GM12878 (cell line): ENCODE measurements at regions not wholly inside any gene's neighbourhood (a gene's known extent, or its start where the extent isn't known, plus 50 kb on each side); places are given as distances from the start of the nearest gene placed in this dataset.

Source experiments
- ATAC-seq: fragments of 200-7000 bp; cut with Tn5 transposase; 3 replicates; pipeline ENCODE4 v1.9.1; 2020; ENCODE audit warnings: mild to moderate bottlenecking, moderate library complexity
- BruUV-seq: library from RNA; stranded (reverse); fragments of 400-500 nt; replicated peaks from 2 replicates; lab custom pipeline; 2021; lab: Mats Ljungman, UMichigan
- CTCF ChIA-PET: fragments of 300-600 bp; sonication (Branson Sonifier 250); formaldehyde crosslinking; extraction: SDS; loops from one replicate; lab custom pipeline; 2021; ENCODE audit warnings: inconsistent platforms; lab: Yijun Ruan, JAX
- POLR2A ChIA-PET: fragments of 350-600 bp; formaldehyde crosslinking; extraction: SDS; loops from one replicate; lab custom pipeline; 2021; ENCODE audit warnings: inconsistent platforms; lab: Charles Lee
- RAD21 ChIA-PET: fragments of 300-600 bp; sonication (Branson Sonifier 250); formaldehyde crosslinking; loops from one replicate; lab custom pipeline; 2023; ENCODE audit warnings: antibody characterized with exemption; ENCODE audit not compliant: unreplicated experiment; lab: Charles Lee
- SMC1A ChIA-PET: fragments of 300-600 bp; sonication (Branson Sonifier 250); formaldehyde crosslinking; loops from one replicate; lab custom pipeline; 2023; ENCODE audit not compliant: unreplicated experiment, uncharacterized antibody; lab: Charles Lee
- DNase-seq: peaks from one replicate; pipeline ENCODE4 v3.0.0-alpha.2; 2011; ENCODE audit warnings: low read depth, low spot score
- FAIRE-seq: peaks from 3 replicates; lab custom pipeline; 2011; peaks lifted over from hg19 to GRCh38; lab: Jason Lieb, UNC
- H2AFZ ChIP-seq: 2 replicates; pipeline ENCODE4 v1.6.0; 2011; ENCODE audit warnings: low read depth, low read length, control low read depth; ENCODE audit not compliant: control insufficient read depth
- H3K27ac ChIP-seq: 2 replicates; pipeline ENCODE4 v1.5.1; 2011; ENCODE audit warnings: control low read depth; ENCODE audit not compliant: control insufficient read depth, insufficient read depth
- H3K27me3 ChIP-seq, 2 experiments: replicated peaks in 1 of 2; 2 replicates each; pipeline versions ENCODE4 v1.6.0 to v1.6.1; 2011; ENCODE audit warnings: low read length in 1 of 2; ENCODE audit not compliant: control insufficient read depth in 2 of 2, insufficient read depth in 2 of 2
- H3K36me3 ChIP-seq, 2 experiments: 2 replicates each; pipeline ENCODE4 v1.5.1; 2011; ENCODE audit warnings: low read length in 1 of 2; ENCODE audit not compliant: control insufficient read depth in 2 of 2, insufficient read depth in 2 of 2
- H3K4me1 ChIP-seq: 2 replicates; pipeline ENCODE4 v1.6.1; 2011; ENCODE audit warnings: mild to moderate bottlenecking, low read length, moderate library complexity, mixed read lengths; ENCODE audit not compliant: control insufficient read depth, insufficient read depth
- H3K4me2 ChIP-seq: 2 replicates; pipeline ENCODE4 v1.6.0; 2011; ENCODE audit warnings: control low read depth; ENCODE audit not compliant: control insufficient read depth, insufficient read depth
- H3K4me3 ChIP-seq: fragments of 200-600 bp; sonication (generic); 2 replicates; pipeline ENCODE4 v1.5.1; 2016
- H3K79me2 ChIP-seq: 2 replicates; pipeline ENCODE4 v1.6.0; 2011; ENCODE audit warnings: low read length; ENCODE audit not compliant: control insufficient read depth, insufficient read depth
- H3K9ac ChIP-seq: 2 replicates; pipeline ENCODE4 v1.8.0; 2011; ENCODE audit warnings: low read length, control low read depth, mixed read lengths; ENCODE audit not compliant: control insufficient read depth, insufficient read depth
- H3K9me3 ChIP-seq: replicated peaks from 3 replicates; pipeline ENCODE4 v1.5.1; 2011; ENCODE audit warnings: mild to moderate bottlenecking, low read length; ENCODE audit not compliant: control insufficient read depth, insufficient read depth
- H4K20me1 ChIP-seq: 2 replicates; pipeline ENCODE4 v1.6.0; 2011; ENCODE audit not compliant: control insufficient read depth, insufficient read depth
- ASH2L ChIP-seq: fragments of 300-600, 200-600 bp; sonication (generic); IDR thresholded peaks from 2 replicates; pipeline ENCODE4 v1.6.1; 2017; ENCODE audit warnings: low read depth, mild to moderate bottlenecking, borderline replicate concordance
- CHD2 ChIP-seq: IDR thresholded peaks from 2 replicates; pipeline ENCODE4 v1.6.1; 2011; ENCODE audit warnings: low read depth, low read length, improper control_type of control experiment, borderline replicate concordance
- E2F4 ChIP-seq: IDR thresholded peaks from 2 replicates; pipeline ENCODE4 v1.6.1; 2012; ENCODE audit warnings: low read depth, low read length, improper control_type of control experiment
- EZH2 ChIP-seq: IDR thresholded peaks from 2 replicates; pipeline ENCODE4 v1.6.1; 2012; ENCODE audit warnings: low read depth, mild to moderate bottlenecking, control low read depth, inconsistent platforms, low read length, borderline replicate concordance; ENCODE audit not compliant: control insufficient read depth
- MXI1 ChIP-seq: fragments of 150-350 bp; IDR thresholded peaks from 2 replicates; pipeline ENCODE4 v1.6.1; 2011; ENCODE audit warnings: low read depth, mild to moderate bottlenecking, inconsistent platforms, low read length, improper control_type of control experiment
- NR2C2 ChIP-seq: IDR thresholded peaks from 2 replicates; pipeline ENCODE4 v1.6.1; 2011; ENCODE audit warnings: borderline replicate concordance, low read depth; ENCODE audit not compliant: control insufficient read depth, insufficient read length
- PAX8 ChIP-seq: fragments of 450-650 bp; IDR thresholded peaks from 2 replicates; pipeline ENCODE4 v1.6.1; 2017; ENCODE audit warnings: mild to moderate bottlenecking, moderate library complexity
- RB1 ChIP-seq: fragments of 450-650 bp; formaldehyde crosslinking; IDR thresholded peaks from 2 replicates; pipeline ENCODE4 v1.6.1; 2017; ENCODE audit warnings: mild to moderate bottlenecking, borderline replicate concordance
- RELB ChIP-seq: fragments of 450-650 bp; IDR thresholded peaks from 2 replicates; pipeline ENCODE4 v1.6.1; 2017; ENCODE audit warnings: low read depth, mild to moderate bottlenecking, moderate library complexity
- REST ChIP-seq: IDR thresholded peaks from 2 replicates; pipeline ENCODE4 v1.6.1; 2012; ENCODE audit warnings: mild to moderate bottlenecking, low read depth, low read length
- SUPT20H ChIP-seq: IDR thresholded peaks from 2 replicates; pipeline ENCODE4 v1.6.1; 2011; ENCODE audit warnings: low read depth, mild to moderate bottlenecking, low read length, moderate library complexity, borderline replicate concordance; ENCODE audit not compliant: control insufficient read depth
- TCF3 ChIP-seq: IDR thresholded peaks from 2 replicates; pipeline ENCODE4 v1.6.1; 2012; ENCODE audit warnings: low read depth, mild to moderate bottlenecking, low read length, borderline replicate concordance; ENCODE audit not compliant: insufficient read depth
- ZNF592 ChIP-seq: fragments of 450-650 bp; IDR thresholded peaks from 2 replicates; pipeline ENCODE4 v1.6.1; 2017; ENCODE audit warnings: mild to moderate bottlenecking, moderate library complexity
- whole genome bisulfite sequencing: methylation state at CpG from one replicate; pipeline ENCODE4 v1.1.6; 2016; ENCODE audit warnings: low lambda C conversion rate; ENCODE audit not compliant: insufficient replicate concordance, insufficient coverage; ENCODE audit errors: missing lambda C conversion rate; 5-methylcytosine and 5-hydroxymethylcytosine counted together
- in situ Hi-C: fragments of 300-500 bp; cut with MboI; formaldehyde crosslinking; loops from 9 replicates; pipeline ENCODE4 v1.14.3; 2018; ENCODE audit warnings: mixed read lengths
- intact Hi-C: fragments of 100-400 bp; cut with micrococcal nuclease; formaldehyde crosslinking; loops from one replicate; pipeline ENCODE4 v1.14.2; 2022; ENCODE audit not compliant: unreplicated experiment

GRCh38 chr2:221111739-221112138, 460.4 kb downstream of the EPHA4 start:
- Histone ChIP-seq H3K4me1 (no peaks in the 10 kb centered on the region), H3K4me2 (no peak overlapping the region), H3K79me2 (no peaks in the 10 kb centered on the region), H3K9me3 (no peaks in the 10 kb centered on the region), H2AFZ (no peak overlapping the region)
- POLR2A ChIA-PET, result no interaction called here
- FAIRE-seq, result no peak
- DNase-seq, result no peak
- no peak for TF ChIP-seq RELB
- TF ChIP-seq ASH2L, result no peak
- no peak for TF ChIP-seq REST
- no peak for TF ChIP-seq MXI1
- no peak for TF ChIP-seq ZNF592
- no peak for TF ChIP-seq E2F4
- no peak for TF ChIP-seq EZH2
- TF ChIP-seq PAX8, result no peak
- TF ChIP-seq CHD2, result no peak
- no peak for TF ChIP-seq TCF3
- no peak for TF ChIP-seq SUPT20H
- no peak for TF ChIP-seq NR2C2
- TF ChIP-seq RB1, result no peak
- TF ChIP-seq, all 136 proteins: peak for 0
- 59% methylated on average over 4 of the region's 4 CpGs for WGBS
- no peaks in the 10 kb centered on the region for H3K36me3 ChIP-seq
- no peak overlapping the region for H3K27ac ChIP-seq
- no peaks in the 10 kb centered on the region for H4K20me1 ChIP-seq
- no peak overlapping the region for H3K4me3 ChIP-seq
- ChIA-PET RAD21 (no interaction called here), SMC1A (no interaction called here), CTCF (interaction anchor here (1.4 kb wide), 1 partner anchor 18 kb away, joined by 4 read pairs; no protein-coding TSS in a partner anchor)
- intact Hi-C loops (no loop called here), in situ Hi-C loops (no loop called here)
- BruUV-seq, result no TSS peak
- no peaks in the 10 kb centered on the region for H3K27me3 ChIP-seq
- H3K9ac ChIP-seq, result no peak overlapping the region
- ATAC-seq, result no peak
